Keratinocyte (primary cell): ENCODE measurements at regions not wholly inside any gene's neighbourhood (a gene's known extent, or its start where the extent isn't known, plus 50 kb on each side); places are given as distances from the start of the nearest gene placed in this dataset.

Source experiments
- DNase-seq: peaks from one replicate; pipeline ENCODE4 v3.0.0-alpha.2; 2011; ENCODE audit warnings: low read depth, missing footprints, low spot score
- FAIRE-seq: peaks from 2 replicates; lab custom pipeline; 2011; peaks lifted over from hg19 to GRCh38; lab: Jason Lieb, UNC
- H2AFZ ChIP-seq: 2 replicates; pipeline ENCODE4 v1.6.0; 2012; ENCODE audit warnings: low read length, control low read depth, inconsistent platforms; ENCODE audit not compliant: control insufficient read depth
- H3K27ac ChIP-seq: 2 replicates; pipeline ENCODE4 v1.5.1; 2011; ENCODE audit warnings: low read length; ENCODE audit not compliant: control insufficient read depth, insufficient read depth
- H3K27me3 ChIP-seq: 3 replicates; pipeline ENCODE4 v1.6.0; 2011; ENCODE audit warnings: low read length; ENCODE audit not compliant: control insufficient read depth, insufficient read depth; ENCODE audit errors: extremely low read depth
- H3K36me3 ChIP-seq, 2 experiments: 2 replicates in 1 of 2; 3 replicates in 1 of 2; pipeline ENCODE4 v1.5.1; 2011; ENCODE audit warnings: low read length in 2 of 2, mild to moderate bottlenecking in 1 of 2; ENCODE audit not compliant: control insufficient read depth in 2 of 2, insufficient read depth in 2 of 2; ENCODE audit errors: extremely low read depth in 1 of 2
- H3K4me1 ChIP-seq: 3 replicates; pipeline ENCODE4 v1.5.1; 2011; ENCODE audit warnings: low read length; ENCODE audit not compliant: control insufficient read depth, insufficient read depth; ENCODE audit errors: extremely low read depth
- H3K4me2 ChIP-seq: 3 replicates; pipeline ENCODE4 v1.6.0; 2011; ENCODE audit warnings: low read depth, low read length; ENCODE audit not compliant: control insufficient read depth, insufficient read depth; ENCODE audit errors: extremely low read depth
- H3K4me3 ChIP-seq, 3 experiments: fragments of 200-600 bp in 1 of 3; sonication (generic) in 1 of 3; 2 replicates in 2 of 3; 3 replicates in 1 of 3; pipeline ENCODE4 v1.5.1; 2011 to 2016; ENCODE audit warnings: low read length in 3 of 3, mild to moderate bottlenecking in 3 of 3, control low read depth in 2 of 3, inconsistent platforms in 1 of 3, low read depth in 1 of 3, mixed read lengths in 1 of 3, mixed run types in 1 of 3, moderate library complexity in 1 of 3; ENCODE audit not compliant: control insufficient read depth in 2 of 3, insufficient read depth in 2 of 3; ENCODE audit errors: extremely low read depth in 1 of 3
- H3K79me2 ChIP-seq: 2 replicates; pipeline ENCODE4 v1.6.0; 2012; ENCODE audit warnings: low read length; ENCODE audit not compliant: control insufficient read depth, insufficient read depth
- H3K9ac ChIP-seq: 3 replicates; pipeline ENCODE4 v1.6.0; 2011; ENCODE audit warnings: low read length; ENCODE audit not compliant: control insufficient read depth, insufficient read depth; ENCODE audit errors: extremely low read depth
- H3K9me1 ChIP-seq: 3 replicates; pipeline ENCODE4 v1.6.0; 2011; ENCODE audit warnings: low read length; ENCODE audit not compliant: control insufficient read depth, insufficient read depth; ENCODE audit errors: extremely low read depth
- H3K9me3 ChIP-seq: 2 replicates; pipeline ENCODE4 v1.5.1; 2012; ENCODE audit warnings: low read depth, low read length; ENCODE audit not compliant: control insufficient read depth
- H4K20me1 ChIP-seq: 3 replicates; pipeline ENCODE4 v1.6.0; 2011; ENCODE audit warnings: low read length; ENCODE audit not compliant: control insufficient read depth, insufficient read depth; ENCODE audit errors: extremely low read depth
- CTCF ChIP-seq, 3 experiments: IDR thresholded peaks in 1 of 3; conservative IDR thresholded peaks in 1 of 3; optimal IDR thresholded peaks in 1 of 3; 2 replicates in 2 of 3; 3 replicates in 1 of 3; pipeline versions ENCODE3 to v1.5.1; 2011; ENCODE audit warnings: low read length in 3 of 3, mild to moderate bottlenecking in 3 of 3, moderate library complexity in 2 of 3, control low read depth in 1 of 3, inconsistent platforms in 1 of 3; ENCODE audit not compliant: insufficient read depth in 2 of 3; ENCODE audit errors: extremely low read depth in 1 of 3
- EZH2 ChIP-seq: IDR thresholded peaks from one replicate; pipeline ENCODE4 v1.6.1; 2012; ENCODE audit warnings: inconsistent platforms, mild to moderate bottlenecking, low read length, moderate library complexity
- dilution Hi-C: fragments of 300-500 bp; cut with MboI; formaldehyde crosslinking; loops from one replicate; pipeline ENCODE4 v1.7.0; 2020; ENCODE audit warnings: low sequenced_read_pairs; ENCODE audit not compliant: extremely low pct_ligation_motif_present

GRCh38 chr6:100283285-100283684, 181.4 kb downstream of the SIM1 start:
- H3K36me3 ChIP-seq: no peaks in the 10 kb centered on the region
- dilution Hi-C loops: no loop called here
- TF ChIP-seq CTCF (optimal IDR thresholded peaks at IDR 0.05 in 1 of 3, IDR thresholded peaks at IDR 0.05 in 1 of 3, conservative IDR thresholded peaks at IDR 0.05 in 1 of 3; ENCODE audit: extremely low read depth in 1 of 3, insufficient read depth in 2 of 3, low read length in 3 of 3): peak in 1 of 3 experiments; percentile 4
- TF ChIP-seq EZH2: no peak
- H3K9me1 ChIP-seq: no peaks in the 10 kb centered on the region
- H2AFZ ChIP-seq: peak overlapping the region; percentile 6
- no peaks in the 10 kb centered on the region for H3K79me2 ChIP-seq
- no peak for DNase-seq
- H3K4me1 ChIP-seq: peaks cover 16% of the 10 kb centered on the region
- peak; percentile 41 for FAIRE-seq
- no peaks in the 10 kb centered on the region for H3K27me3 ChIP-seq
- H3K9me3 ChIP-seq: no peaks in the 10 kb centered on the region
- peak overlapping the region; percentile 17 for H3K4me2 ChIP-seq
- no peak overlapping the region for H3K4me3 ChIP-seq
- no peak overlapping the region for H3K27ac ChIP-seq
- H4K20me1 ChIP-seq: no peaks in the 10 kb centered on the region
- H3K9ac ChIP-seq: no peak overlapping the region

- TF ChIP-seq CTCF (optimal IDR thresholded peaks at IDR 0.05 in 1 of 3, IDR thresholded peaks at IDR 0.05 in 1 of 3, conservative IDR thresholded peaks at IDR 0.05 in 1 of 3; ENCODE audit: extremely low read depth in 1 of 3, insufficient read depth in 2 of 3, low read length in 3 of 3): no peak
- no peak for TF ChIP-seq EZH2
- Histone ChIP-seq H3K9ac (no peak overlapping the region), H3K4me2 (peak overlapping the region; percentile 67), H3K4me3 (peak overlapping the region in 2 of 3 experiments; percentile 25 to 34), H3K36me3 (no peaks in the 10 kb centered on the region), H4K20me1 (no peaks in the 10 kb centered on the region), H3K4me1 (peaks cover 16% of the 10 kb centered on the region), H3K27me3 (no peaks in the 10 kb centered on the region), H3K79me2 (no peaks in the 10 kb centered on the region), H3K9me3 (no peaks in the 10 kb centered on the region), H3K9me1 (no peaks in the 10 kb centered on the region), H2AFZ (peak overlapping the region; percentile 54), H3K27ac (no peak overlapping the region)
- dilution Hi-C loops: no loop called here
- no peak for FAIRE-seq
- DNase-seq: no peak
Observed at GRCh38 chr6:100281471-100281901, 183.2 kb downstream of the SIM1 start.
